Activated B cell treated with CpG ODN at 0.5 μM for 24 hours (primary cell): ENCODE measurements at regions not wholly inside any gene's neighbourhood (a gene's known extent, or its start where the extent isn't known, plus 50 kb on each side); places are given as distances from the start of the nearest gene placed in this dataset.

Experiments used
- ATAC-seq: fragments of 200-7000 bp; cut with Tn5 transposase; one replicate; pipeline ENCODE4 v1.10.0; 2021; ENCODE audit warnings: low read depth, mild to moderate bottlenecking, moderate library complexity
- CTCF ChIA-PET: fragments of 350-600 bp; sonication (Branson Sonifier 250); formaldehyde crosslinking; loops from one replicate; lab custom pipeline; 2021; ENCODE audit warnings: antibody characterized with exemption; lab: Charles Lee
- POLR2A ChIA-PET: fragments of 350-600 bp; sonication (Branson Sonifier 250); formaldehyde crosslinking; loops from one replicate; lab custom pipeline; 2021; ENCODE audit warnings: antibody characterized with exemption; lab: Charles Lee
- DNase-seq: peaks from one replicate; pipeline ENCODE4 v3.0.0; 2022
- H3K27ac Mint-ChIP-seq: one replicate; pipeline ENCODE4 v1.8.0; 2020; ENCODE audit warnings: mixed read lengths
- H3K27me3 Mint-ChIP-seq: one replicate; pipeline ENCODE4 v1.8.0; 2021; ENCODE audit warnings: mixed read lengths
- H3K36me3 Mint-ChIP-seq: one replicate; pipeline ENCODE4 v1.8.0; 2021; ENCODE audit warnings: low read depth, mixed read lengths
- H3K4me1 Mint-ChIP-seq: one replicate; pipeline ENCODE4 v1.8.0; 2021; ENCODE audit warnings: mixed read lengths
- H3K4me3 Mint-ChIP-seq: one replicate; pipeline ENCODE4 v1.8.0; 2020; ENCODE audit warnings: mild to moderate bottlenecking, mixed read lengths
- H3K9me3 Mint-ChIP-seq: one replicate; pipeline ENCODE4 v1.8.0; 2020; ENCODE audit warnings: mixed read lengths
- intact Hi-C: fragments of 100-400 bp; cut with micrococcal nuclease; formaldehyde crosslinking; loops from one replicate; pipeline ENCODE4 v1.15.1; 2024
- TF ChIP-seq, protein P1 (sequence below): fragments of 200-600 bp; IDR thresholded peaks from one replicate; pipeline ENCODE4 v1.8.0; 2022; ENCODE audit warnings: antibody characterized with exemption, mild to moderate bottlenecking

DNA sequence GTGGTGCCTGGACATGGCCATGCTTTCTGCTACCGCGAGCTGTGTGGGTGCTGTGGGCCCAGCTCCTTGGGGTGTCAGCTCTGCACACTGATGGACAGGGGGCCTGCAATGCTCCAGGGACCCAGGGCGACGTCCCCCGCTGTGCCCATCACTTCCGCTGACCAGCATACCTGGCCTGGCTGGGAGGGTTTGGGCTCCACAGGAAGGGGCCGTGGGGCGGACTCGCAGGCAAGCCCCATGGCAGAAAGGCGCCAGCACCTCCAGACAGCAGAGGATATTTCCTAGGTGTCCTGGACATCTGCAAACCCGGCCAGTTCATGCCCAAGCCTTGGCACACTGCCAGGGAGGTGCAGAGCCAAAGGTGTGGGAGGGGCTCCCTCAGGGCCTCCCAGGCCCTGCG is 295.8 kb upstream of the IRX4 start:
- ChIA-PET CTCF (no interaction called here), POLR2A (no interaction called here)
- H3K27me3 Mint-ChIP-seq, result peaks cover 2% of the 10 kb centered on the region
- H3K4me3 Mint-ChIP-seq, result no peak overlapping the region
- H3K27ac Mint-ChIP-seq, result no peak overlapping the region
- DNase-seq (no peak), ATAC-seq (no peak)
- H3K36me3 Mint-ChIP-seq, result no peaks in the 10 kb centered on the region
- TF ChIP-seq, protein P1, sequence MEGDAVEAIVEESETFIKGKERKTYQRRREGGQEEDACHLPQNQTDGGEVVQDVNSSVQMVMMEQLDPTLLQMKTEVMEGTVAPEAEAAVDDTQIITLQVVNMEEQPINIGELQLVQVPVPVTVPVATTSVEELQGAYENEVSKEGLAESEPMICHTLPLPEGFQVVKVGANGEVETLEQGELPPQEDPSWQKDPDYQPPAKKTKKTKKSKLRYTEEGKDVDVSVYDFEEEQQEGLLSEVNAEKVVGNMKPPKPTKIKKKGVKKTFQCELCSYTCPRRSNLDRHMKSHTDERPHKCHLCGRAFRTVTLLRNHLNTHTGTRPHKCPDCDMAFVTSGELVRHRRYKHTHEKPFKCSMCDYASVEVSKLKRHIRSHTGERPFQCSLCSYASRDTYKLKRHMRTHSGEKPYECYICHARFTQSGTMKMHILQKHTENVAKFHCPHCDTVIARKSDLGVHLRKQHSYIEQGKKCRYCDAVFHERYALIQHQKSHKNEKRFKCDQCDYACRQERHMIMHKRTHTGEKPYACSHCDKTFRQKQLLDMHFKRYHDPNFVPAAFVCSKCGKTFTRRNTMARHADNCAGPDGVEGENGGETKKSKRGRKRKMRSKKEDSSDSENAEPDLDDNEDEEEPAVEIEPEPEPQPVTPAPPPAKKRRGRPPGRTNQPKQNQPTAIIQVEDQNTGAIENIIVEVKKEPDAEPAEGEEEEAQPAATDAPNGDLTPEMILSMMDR, result no peak
- intact Hi-C loops, result no loop called here
- H3K4me1 Mint-ChIP-seq, result no peaks in the 10 kb centered on the region
- no peaks in the 10 kb centered on the region for H3K9me3 Mint-ChIP-seq

DNA sequence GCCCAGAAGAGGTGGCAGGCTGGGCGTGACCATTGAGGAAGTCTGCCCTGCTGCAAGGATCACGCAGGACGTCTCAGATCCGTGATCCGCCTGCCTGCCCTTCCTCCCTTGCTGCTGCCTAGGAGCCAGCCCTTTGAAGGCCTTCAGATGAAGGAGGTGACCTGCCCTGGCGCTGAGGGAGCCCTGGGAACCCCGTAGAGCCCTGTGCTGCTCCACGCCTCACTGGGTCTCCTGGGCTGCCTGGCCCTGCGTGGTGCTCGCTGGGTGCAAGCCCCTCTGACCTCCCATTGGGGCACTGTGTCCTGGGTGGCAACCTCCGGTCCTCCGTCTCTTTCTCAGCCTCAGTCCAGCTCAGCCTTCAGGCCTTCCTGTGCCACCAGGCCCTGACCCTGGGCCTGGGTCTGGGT is 295.3 kb upstream of the IRX4 start:
- POLR2A ChIA-PET, result no interaction called here
- H3K9me3 Mint-ChIP-seq, result no peaks in the 10 kb centered on the region
- no peaks in the 10 kb centered on the region for H3K4me1 Mint-ChIP-seq
- ATAC-seq (no peak), DNase-seq (no peak)
- peaks cover 2% of the 10 kb centered on the region for H3K27me3 Mint-ChIP-seq
- TF ChIP-seq, protein P1, result no peak
- no peak overlapping the region for H3K4me3 Mint-ChIP-seq
- intact Hi-C loops, result no loop called here
- H3K27ac Mint-ChIP-seq, result no peak overlapping the region
- CTCF ChIA-PET, result no interaction called here
- no peaks in the 10 kb centered on the region for H3K36me3 Mint-ChIP-seq

DNA sequence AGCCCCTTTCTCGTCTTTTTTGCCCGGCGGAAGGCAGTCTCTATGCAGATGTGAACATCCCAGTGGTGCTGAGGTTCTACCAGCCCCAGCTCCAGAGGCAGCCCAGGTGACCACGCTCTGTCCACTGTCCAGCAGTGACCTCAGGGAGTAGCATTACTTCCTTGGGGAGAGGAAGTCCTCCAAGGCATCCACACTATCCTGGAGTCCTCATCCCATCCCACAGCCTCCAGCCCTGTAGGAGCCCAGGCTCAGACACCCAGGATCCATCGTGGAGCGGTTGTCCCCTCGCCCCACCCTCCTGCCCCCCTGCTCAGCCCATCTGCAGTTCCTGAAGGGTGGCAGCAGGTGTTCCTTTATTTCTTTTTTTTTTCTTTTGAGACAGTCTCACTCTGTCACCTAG is 294.5 kb upstream of the IRX4 start:
- Mint-ChIP-seq H3K27me3 (peaks cover 2% of the 10 kb centered on the region), H3K36me3 (no peaks in the 10 kb centered on the region), H3K9me3 (no peaks in the 10 kb centered on the region), H3K27ac (no peak overlapping the region), H3K4me3 (no peak overlapping the region), H3K4me1 (no peaks in the 10 kb centered on the region)
- no peak for ATAC-seq
- intact Hi-C loops, result no loop called here
- ChIA-PET CTCF (no interaction called here), POLR2A (no interaction called here)
- TF ChIP-seq, protein P1, result no peak
- DNase-seq, result no peak

DNA sequence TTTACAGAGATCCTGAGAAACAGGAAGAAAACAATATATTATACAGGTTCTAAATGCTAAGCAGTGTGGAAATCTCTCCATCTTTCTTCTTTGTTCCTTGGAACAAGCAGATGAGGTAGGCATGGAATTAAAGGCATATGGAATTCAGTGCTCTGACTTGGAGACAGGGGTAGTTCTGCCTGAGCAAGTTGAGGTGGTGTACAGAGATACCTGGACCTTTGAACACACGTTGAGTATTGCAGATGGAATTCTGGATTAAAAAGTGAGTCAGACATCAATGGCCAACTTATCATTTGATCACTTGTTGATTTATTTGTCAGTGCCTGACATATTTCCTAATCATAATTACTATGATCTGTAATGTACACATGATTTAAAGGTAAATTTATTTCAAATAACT is 293.9 kb upstream of the IRX4 start:
- Mint-ChIP-seq H3K27me3 (peaks cover 2% of the 10 kb centered on the region), H3K4me3 (no peak overlapping the region), H3K36me3 (no peaks in the 10 kb centered on the region), H3K27ac (no peak overlapping the region), H3K4me1 (no peaks in the 10 kb centered on the region), H3K9me3 (no peaks in the 10 kb centered on the region)
- TF ChIP-seq, protein P1, result no peak
- ATAC-seq (no peak), DNase-seq (no peak)
- ChIA-PET CTCF (no interaction called here), POLR2A (no interaction called here)
- intact Hi-C loops, result no loop called here

DNA sequence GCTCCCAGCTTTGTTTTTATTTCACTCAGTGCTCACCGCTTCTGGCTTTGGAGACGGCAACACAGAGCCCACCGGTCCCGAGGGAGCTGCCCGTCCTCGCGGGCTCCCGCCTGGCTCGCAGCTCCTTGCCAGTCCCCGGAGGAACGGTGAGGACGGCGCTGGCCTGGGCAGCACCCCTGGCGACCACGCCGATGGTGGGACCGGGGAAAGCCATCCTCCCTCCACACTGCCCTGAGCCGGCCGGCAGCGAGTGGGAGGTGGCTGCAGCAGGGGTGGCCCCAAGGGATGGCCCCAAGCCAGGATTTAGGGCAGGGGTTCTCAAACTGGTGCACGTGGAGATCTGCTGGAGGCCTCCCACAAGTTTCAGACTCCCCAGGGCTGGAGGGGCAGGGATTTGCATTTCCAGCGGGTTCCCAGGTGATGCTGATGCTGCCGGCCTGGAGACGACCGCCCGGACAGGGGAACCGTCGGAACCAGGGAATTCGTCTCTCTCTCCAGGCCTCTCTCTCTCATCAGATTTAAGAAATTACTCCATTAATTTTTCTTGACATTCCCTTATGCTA is 293.2 kb upstream of the IRX4 start:
- no peak for DNase-seq
- intact Hi-C loops, result no loop called here
- no peaks in the 10 kb centered on the region for H3K36me3 Mint-ChIP-seq
- TF ChIP-seq, protein P1, result no peak
- no peak overlapping the region for H3K4me3 Mint-ChIP-seq
- CTCF ChIA-PET, result no interaction called here
- H3K4me1 Mint-ChIP-seq, result no peaks in the 10 kb centered on the region
- no peaks in the 10 kb centered on the region for H3K9me3 Mint-ChIP-seq
- H3K27me3 Mint-ChIP-seq, result peaks cover 2% of the 10 kb centered on the region
- H3K27ac Mint-ChIP-seq, result no peak overlapping the region
- POLR2A ChIA-PET, result no interaction called here
- ATAC-seq, result no peak
